Inflammatory macrophage treated with lipopolysaccharide for 4 hours (primary cell): ENCODE measurements at regions not wholly inside any gene's neighbourhood (a gene's known extent, or its start where the extent isn't known, plus 50 kb on each side); places are given as distances from the start of the nearest gene placed in this dataset.

ENCODE experiments used
- DNase-seq: peaks from one replicate; pipeline ENCODE4 v3.0.0-alpha.2; 2020

GRCh38 chr13:70363991-70364390 is 255.7 kb upstream of the KLHL1 start:
- DNase-seq, result no peak

GRCh38 chr13:70362820-70363570 is 254.7 kb upstream of the KLHL1 start:
- no peak for DNase-seq

- DNase-seq, result no peak
These were observed 248.8 kb upstream of the KLHL1 start for GRCh38 chr13:70357031-70357430.

- no peak for DNase-seq
These were observed 244.8 kb upstream of the KLHL1 start for GRCh38 chr13:70353096-70353495.

GRCh38 chr13:70347947-70348620 is 239.8 kb upstream of the KLHL1 start:
- DNase-seq, result no peak

- DNase-seq, result no peak
These were observed 231.5 kb upstream of the KLHL1 start for GRCh38 chr13:70339738-70340137.

GRCh38 chr13:70338609-70339008 is 230.4 kb upstream of the KLHL1 start:
- DNase-seq, result no peak

GRCh38 chr13:70336866-70337265 is 228.6 kb upstream of the KLHL1 start:
- no peak for DNase-seq

- DNase-seq, result no peak
These were observed 225.5 kb upstream of the KLHL1 start for GRCh38 chr13:70333752-70334151.

- no peak for DNase-seq
These were observed 222.6 kb upstream of the KLHL1 start for GRCh38 chr13:70330697-70331361.

- DNase-seq, result no peak
These were observed 216.3 kb upstream of the KLHL1 start for GRCh38 chr13:70324519-70324918.

- no peak for DNase-seq
These were observed 202.9 kb upstream of the KLHL1 start for GRCh38 chr13:70311191-70311590.

GRCh38 chr13:70310396-70311119 is 202.3 kb upstream of the KLHL1 start:
- no peak for DNase-seq

GRCh38 chr13:70297189-70297616 is 189.0 kb upstream of the KLHL1 start:
- no peak for DNase-seq

- DNase-seq, result no peak
These were observed 176.1 kb upstream of the KLHL1 start for GRCh38 chr13:70284371-70284770.

GRCh38 chr13:70275841-70276240 is 167.6 kb upstream of the KLHL1 start:
- no peak for DNase-seq

- DNase-seq, result no peak
These were observed 147.2 kb upstream of the KLHL1 start for GRCh38 chr13:70255406-70255991.

- no peak for DNase-seq
These were observed 145.6 kb upstream of the KLHL1 start for GRCh38 chr13:70253834-70254233.

- no peak for DNase-seq
These were observed 145.2 kb upstream of the KLHL1 start for GRCh38 chr13:70253411-70253810.

GRCh38 chr13:70249332-70250064 is 141.2 kb upstream of the KLHL1 start:
- DNase-seq, result no peak

- DNase-seq, result no peak
These were observed 128.9 kb upstream of the KLHL1 start for GRCh38 chr13:70237131-70237530.

GRCh38 chr13:70235565-70235964 is 127.3 kb upstream of the KLHL1 start:
- no peak for DNase-seq
